ENCODE measurements at regions not wholly inside any gene's neighbourhood (a gene's known extent, or its start where the extent isn't known, plus 50 kb on each side); places are given as distances from the start of the nearest gene placed in this dataset.
"Not testable (repeated sequence)": the region's sequence is repeated elsewhere in the genome, so short reads cannot be mapped to it uniquely, and the experiment has no call there.

DNA sequence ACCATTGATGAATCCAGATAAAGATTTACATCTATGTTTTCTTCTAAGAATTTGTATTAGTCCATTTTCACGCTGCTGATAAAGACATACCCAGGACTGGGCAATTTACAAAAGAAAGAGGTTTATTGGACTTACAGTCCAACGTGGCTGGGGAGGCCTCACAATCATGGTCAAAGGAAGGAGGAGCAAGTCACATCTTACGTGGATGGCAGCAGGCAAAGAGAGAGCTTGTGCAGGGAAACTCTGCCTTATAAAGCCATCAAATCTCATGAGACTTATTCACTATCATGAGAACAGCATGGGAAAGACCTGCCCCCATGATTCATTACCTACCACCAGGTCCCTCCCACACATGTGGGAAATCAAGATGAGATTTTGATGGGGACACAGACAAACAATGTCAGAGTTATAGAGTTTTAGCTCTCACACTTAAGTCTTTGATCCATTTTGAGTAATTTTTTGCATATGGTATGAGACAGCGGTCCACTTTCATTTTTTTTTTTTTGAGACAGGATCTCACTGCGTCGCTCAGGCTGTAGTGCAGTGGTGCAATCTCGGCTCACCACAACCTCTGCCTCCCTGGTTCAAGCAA is 53.5 kb upstream of the JADE2 start:
- not testable (repeated sequence) for DNase-seq

DNA sequence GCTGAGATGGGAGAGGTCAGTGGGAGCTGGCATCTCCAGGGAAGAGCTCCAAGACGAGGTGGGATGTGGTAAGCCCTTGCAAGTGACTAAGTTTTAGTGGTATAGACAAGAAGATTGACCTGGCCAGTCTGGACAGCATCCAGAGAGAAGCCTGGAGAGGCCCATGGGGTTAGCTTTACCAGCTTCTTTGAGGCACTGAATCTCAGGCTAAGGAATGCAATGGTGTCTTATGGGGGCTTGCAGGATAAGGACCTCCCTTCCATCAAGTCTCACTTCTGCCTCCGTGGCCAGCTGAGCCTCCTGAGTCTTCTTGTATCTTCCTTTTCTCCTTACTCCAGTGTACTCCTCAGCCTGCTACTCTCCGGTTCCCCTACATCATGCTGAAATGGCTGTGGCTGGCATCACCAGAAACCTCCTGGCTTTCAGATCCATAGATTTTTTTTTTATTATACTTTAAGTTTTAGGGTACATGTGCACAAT is 56.5 kb upstream of the JADE2 start:
- DNase-seq: no peak

DNA sequence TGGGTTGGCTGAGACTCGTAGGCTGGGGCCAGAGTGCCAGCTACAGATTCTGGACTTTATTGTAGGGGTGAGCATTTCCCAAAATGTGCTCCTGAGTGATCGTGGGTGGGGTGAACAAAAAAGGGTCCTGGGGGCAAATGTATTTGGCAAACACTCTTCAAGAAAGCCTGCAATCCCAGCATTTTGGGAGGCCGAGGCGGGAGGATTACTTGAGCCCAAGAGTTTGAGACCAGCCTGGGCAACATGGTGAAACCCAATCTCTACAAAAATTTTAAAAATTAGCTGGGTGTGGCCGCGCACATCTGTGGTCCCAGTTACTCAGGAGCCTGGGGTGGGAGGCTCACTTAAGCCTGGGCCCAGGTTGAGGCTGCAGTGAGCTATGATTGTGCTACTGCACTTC is 55.5 kb upstream of the CDKN2AIPNL start:
- no peak for DNase-seq

DNA sequence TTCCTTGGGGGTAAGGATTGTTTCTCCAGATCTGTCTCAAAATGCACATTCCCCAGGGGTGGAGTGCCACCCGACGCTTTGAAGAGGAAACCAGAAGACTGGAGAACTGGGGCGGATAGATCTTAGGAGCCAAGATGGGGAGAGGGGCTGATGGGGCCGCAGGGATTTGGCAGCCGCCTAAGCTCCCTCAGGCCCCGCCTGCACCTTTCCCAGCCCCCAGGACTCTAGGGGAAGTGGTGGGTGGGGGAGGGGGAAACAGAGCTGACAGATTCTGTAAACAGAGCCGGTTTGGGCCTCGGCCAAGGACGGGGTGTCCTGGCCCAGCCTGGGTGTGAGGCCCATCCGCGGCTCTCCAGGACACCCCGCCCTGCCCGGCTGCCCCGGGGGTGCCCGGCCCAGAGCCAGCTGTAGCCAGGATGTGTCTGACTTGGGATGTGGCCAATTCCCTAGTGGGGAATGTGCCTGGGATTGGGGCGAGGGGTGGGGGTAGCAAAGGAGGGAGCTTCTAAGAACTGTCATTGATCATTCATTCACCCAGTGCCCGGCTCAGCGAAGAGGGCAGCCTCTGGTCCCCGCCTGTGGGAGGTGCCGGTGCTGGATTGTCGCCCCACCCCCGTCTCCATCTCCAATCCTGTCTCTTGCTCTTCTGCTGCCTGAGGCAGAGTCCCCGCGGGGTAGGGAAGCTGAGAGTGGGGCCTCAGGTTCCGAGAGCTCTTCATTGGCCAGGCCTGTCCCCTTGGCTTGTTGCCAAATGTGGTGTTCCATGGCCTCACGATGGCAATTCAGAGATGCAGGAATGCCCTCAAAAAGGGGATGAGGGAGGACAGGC is 54.8 kb upstream of the CDKN2AIPNL start:
- peak; percentile 38 for DNase-seq

DNA sequence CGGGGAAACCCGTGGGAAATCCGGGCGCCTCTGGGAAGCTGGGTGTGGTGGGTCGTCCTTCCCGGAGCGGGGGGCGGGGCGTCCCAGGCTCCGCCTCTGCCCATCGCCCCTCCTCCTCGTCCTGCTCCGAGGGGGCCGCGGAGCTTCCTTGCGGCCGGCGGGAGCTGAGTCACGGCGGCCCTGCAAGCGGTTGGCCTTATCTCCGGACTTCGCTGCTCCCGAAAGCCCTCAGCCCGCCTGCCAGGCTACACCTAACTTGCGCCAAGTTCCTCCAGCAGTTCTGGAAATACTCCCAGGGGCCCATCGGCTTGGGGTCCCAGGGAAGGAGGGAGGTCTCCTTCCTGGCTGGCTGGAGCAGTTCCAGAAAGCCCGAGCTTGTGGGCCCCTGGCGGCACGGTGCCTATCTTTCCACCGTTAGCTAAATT is 54.1 kb upstream of the CDKN2AIPNL start:
- DNase-seq: peak; percentile 56

DNA sequence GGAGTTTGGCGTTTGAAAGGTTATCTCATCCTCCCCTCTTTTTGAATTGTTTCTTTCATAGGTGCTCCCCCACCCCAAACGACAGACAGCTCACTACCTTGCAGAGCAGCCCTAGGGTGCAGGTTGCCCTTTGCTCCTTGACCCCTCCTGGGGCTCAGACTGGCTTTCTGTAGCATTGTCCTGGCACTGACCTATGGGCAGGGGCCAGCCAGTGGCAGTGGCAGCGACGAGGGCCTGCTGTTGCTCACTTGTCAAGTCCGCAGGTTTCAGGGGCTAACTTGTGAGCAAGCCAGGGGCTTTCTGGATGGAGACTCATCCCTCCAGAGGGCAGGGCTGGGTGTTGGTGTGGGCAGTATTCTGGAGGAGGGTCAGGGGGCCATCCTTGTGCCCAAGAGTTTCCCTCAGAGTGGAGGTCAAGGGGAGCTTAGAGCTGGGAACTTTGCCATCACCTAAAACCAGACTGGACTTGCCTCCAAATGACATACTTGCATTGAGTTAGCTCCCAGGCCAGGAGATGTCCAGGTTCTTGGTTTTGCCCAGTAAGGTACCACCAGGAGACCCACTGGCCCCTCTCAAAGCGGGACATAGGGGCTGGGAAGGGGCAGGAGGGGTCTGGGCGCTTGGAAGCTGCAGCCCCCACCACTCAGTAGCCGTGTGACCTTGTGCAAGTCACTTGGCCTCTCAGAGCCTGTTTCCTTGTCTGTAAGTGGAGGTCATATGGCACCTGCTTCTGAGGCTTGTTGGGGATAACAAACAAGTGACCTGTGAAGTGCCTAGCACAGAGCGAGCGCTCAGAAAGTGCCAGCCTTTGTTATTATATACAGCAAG is 53.5 kb upstream of the CDKN2AIPNL start:
- no peak for DNase-seq

DNA sequence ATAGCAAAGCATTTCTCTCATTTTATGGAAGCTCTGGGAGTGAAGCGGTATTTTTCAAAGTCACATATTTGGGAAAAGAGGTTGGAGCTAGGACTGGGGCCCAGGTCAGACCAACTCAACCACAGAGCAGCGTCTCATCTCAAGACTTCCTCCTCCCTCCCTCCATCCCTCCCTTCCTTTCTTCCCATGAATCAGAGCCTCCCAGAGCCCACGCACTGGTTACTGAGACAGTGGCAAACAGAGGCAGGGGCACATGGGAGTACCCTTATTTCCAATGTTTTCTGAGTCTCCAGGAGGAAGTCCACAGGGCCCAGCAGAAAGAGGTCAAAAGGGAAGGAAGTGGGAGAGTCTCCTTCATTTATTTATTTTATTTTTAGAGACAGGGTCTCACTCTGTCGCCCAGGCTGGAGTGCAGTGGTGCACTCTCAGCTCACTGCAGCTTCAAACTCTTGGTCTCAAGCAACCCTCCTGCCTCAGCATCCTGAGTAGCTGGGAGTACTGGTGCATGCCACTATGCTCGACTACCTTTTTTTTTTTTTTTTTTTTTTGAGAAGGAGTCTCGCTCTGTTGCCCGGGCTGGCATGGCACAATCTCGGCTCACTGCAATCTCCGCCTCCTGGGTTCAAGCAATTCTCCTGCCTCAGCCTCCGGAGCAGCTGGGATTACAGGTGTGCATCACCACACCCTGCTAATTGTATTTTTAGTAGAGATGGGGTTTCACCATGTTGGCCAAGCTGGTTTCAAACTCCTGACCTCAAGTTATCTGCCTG is 52.5 kb upstream of the CDKN2AIPNL start:
- no peak for DNase-seq

DNA sequence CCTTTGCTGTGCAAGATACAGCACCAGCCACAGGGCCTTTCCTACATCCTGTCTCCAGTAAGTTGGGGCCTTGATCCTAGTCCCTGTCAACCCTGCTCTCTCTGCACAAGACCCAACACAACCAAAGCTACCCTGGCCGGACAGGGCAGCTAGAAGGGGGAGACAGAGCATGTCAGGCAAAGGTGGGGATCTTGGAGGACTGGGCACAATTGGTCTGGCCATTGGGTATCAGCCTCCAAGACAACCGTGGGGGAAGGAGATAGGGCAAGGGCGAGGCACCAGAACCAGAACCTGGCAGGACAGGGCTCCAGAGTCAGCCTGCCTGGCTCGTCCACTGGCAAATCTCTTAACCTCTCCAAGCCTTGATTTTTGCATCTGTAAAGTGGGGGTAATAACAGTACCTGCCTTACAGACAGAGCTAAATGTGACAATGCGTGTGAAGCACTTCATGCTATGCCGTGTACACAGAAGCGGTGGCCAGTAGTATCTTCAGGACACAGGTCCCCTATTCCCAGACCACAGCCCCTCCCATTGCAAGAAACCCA is 51.6 kb upstream of the CDKN2AIPNL start:
- no peak for DNase-seq

DNA sequence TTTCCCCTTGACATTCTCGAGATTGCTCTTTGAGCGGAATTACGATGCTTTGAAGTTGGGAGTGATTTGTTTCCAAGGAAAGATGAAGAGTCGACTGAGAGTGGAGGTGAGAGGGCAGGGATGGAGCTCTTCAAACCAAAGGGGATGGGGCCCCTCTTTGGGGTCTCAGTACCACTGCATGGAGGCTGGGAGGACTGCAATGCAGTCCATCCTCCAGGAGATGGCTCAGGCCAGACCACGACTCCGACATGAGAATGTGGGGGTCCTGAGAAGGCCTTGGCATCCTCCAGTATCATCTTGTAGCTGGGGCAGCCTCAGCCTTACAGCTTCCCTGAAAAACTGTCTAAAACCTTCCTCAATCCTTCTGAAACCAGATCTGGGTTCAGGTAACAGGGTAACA is 51.1 kb upstream of the CDKN2AIPNL start:
- DNase-seq: no peak

DNA sequence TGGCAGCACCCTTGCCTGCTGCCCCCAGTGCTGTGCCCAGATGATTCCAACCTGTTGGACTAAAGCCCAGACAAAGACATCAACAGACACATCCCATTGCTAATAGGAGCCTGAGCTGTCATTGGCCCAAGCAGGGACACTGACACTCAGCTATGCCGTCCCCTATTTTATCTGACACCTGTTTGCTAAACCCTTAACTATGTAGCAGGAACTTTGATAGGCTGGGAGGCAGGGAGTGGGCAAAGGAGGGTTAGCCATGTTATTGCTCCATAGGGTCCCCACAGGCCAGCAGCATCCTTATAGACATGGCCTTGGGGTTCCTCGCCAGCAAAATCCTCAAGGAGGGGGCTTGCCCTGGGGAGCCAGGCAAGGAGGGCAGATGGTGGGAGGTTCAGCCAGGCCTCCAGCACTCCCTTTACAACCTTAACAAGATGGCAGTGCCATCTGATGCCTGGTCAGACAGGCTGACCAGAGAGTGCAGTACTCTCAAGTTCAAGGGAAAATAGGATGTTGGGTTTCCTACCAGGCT is 50.4 kb upstream of the CDKN2AIPNL start:
- no peak for DNase-seq

Data from renal pelvis (tissue), 1 donor.